ENCODE measurements at regions not wholly inside any gene's neighbourhood (a gene's known extent, or its start where the extent isn't known, plus 50 kb on each side); places are given as distances from the start of the nearest gene placed in this dataset.
"Not testable (repeated sequence)": the region's sequence is repeated elsewhere in the genome, so short reads cannot be mapped to it uniquely, and the experiment has no call there.

DNA sequence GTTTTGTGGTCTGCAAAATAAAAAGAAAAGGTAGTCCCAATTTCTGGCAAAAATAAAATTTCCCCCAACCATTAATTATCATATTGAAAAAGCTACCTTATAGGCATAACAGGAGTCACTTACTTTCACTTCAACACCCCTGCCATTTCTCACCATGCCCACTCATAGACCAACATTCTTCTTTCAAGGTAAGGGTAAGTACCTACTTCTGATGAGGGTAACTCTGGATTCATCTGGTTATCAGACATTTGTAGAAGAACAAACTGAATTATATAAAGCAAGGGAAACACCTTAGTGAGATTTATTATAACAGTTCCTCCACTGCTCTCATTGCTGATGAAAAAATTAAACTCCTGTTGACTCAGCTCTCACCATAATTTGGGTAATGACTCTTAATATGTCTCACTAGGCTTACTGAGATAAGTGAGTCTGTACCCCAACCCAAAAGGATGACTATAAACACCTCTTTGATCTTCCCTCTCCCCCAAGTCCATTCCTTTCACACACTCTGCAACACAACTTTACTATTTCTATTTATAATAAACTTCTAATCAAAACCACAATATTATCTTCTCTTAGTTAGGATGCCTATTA, 287.6 kb downstream of the KDM5D start:
- Mint-ChIP-seq H3K27me3 (no peaks in the 10 kb centered on the region), H3K36me3 (no peaks in the 10 kb centered on the region), H3K27ac (no peak overlapping the region), H3K9me3 (no peaks in the 10 kb centered on the region), H3K4me3 (no peak overlapping the region), H3K4me1 (no peaks in the 10 kb centered on the region)
- Histone ChIP-seq H3K27ac (ENCODE audit: insufficient read depth, low read length, poor library complexity, severe bottlenecking) (no peak overlapping the region), H3K4me3 (ENCODE audit: low read depth, low read length) (no peak overlapping the region), H3K27me3 (ENCODE audit: control insufficient read depth, insufficient read depth, low read length) (no peaks in the 10 kb centered on the region), H3K4me1 (ENCODE audit: control insufficient read depth, insufficient read depth, low read length, poor library complexity, severe bottlenecking) (no peaks in the 10 kb centered on the region), H3K9me3 (ENCODE audit: control insufficient read depth in 2 of 2, low read length in 2 of 2) (peaks cover 0 to 4% of the 10 kb centered on the region in 2 experiments), H3K36me3 (ENCODE audit: control insufficient read depth, insufficient read depth, low read length) (no peaks in the 10 kb centered on the region)
- no peak for ATAC-seq (ENCODE audit: low read depth in 2 of 2)
- no peak for DNase-seq

DNA sequence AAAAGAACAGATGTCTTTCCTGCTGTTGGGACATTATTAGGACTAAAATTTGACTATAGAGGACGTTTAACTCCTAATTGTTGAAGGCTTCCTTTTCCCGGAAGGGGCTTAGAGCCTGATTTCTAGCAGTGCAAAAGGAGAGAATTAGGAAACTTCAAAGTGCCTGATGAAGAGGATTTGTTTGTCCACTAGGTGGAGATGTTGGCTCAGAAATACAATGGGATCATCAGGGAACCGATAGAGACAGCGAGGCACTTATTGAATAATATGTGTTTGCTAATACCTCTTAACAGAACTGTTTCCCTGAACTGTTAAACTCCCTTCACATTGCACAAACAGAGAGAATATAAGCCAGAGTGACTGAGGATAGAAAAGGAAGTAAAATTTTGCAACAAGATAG, 311.5 kb downstream of the KDM5D start:
- no peak overlapping the region for H3K27ac Mint-ChIP-seq
- peak in 1 of 2 donors; percentile 52 for ATAC-seq (ENCODE audit: low read depth in 2 of 2)
- peaks cover 0 to 10% (median under 1%) of the 10 kb centered on the region in 4 donors for H3K4me1 Mint-ChIP-seq
- Histone ChIP-seq H3K9me3 (ENCODE audit: control insufficient read depth in 2 of 2, low read length in 2 of 2) (no peaks in the 10 kb centered on the region), H3K27ac (ENCODE audit: insufficient read depth, low read length, poor library complexity, severe bottlenecking) (no peak overlapping the region), H3K4me1 (ENCODE audit: control insufficient read depth, insufficient read depth, low read length, poor library complexity, severe bottlenecking) (no peaks in the 10 kb centered on the region), H3K27me3 (ENCODE audit: control insufficient read depth, insufficient read depth, low read length) (no peaks in the 10 kb centered on the region), H3K4me3 (ENCODE audit: low read depth, low read length) (no peak overlapping the region), H3K36me3 (ENCODE audit: control insufficient read depth, insufficient read depth, low read length) (no peaks in the 10 kb centered on the region)
- H3K27me3 Mint-ChIP-seq = peaks cover 26% of the 10 kb centered on the region
- H3K4me3 Mint-ChIP-seq = no peak overlapping the region
- DNase-seq = peak in 1 of 3 donors; percentile 1
- no peaks in the 10 kb centered on the region for H3K9me3 Mint-ChIP-seq
- H3K36me3 Mint-ChIP-seq = no peaks in the 10 kb centered on the region

DNA sequence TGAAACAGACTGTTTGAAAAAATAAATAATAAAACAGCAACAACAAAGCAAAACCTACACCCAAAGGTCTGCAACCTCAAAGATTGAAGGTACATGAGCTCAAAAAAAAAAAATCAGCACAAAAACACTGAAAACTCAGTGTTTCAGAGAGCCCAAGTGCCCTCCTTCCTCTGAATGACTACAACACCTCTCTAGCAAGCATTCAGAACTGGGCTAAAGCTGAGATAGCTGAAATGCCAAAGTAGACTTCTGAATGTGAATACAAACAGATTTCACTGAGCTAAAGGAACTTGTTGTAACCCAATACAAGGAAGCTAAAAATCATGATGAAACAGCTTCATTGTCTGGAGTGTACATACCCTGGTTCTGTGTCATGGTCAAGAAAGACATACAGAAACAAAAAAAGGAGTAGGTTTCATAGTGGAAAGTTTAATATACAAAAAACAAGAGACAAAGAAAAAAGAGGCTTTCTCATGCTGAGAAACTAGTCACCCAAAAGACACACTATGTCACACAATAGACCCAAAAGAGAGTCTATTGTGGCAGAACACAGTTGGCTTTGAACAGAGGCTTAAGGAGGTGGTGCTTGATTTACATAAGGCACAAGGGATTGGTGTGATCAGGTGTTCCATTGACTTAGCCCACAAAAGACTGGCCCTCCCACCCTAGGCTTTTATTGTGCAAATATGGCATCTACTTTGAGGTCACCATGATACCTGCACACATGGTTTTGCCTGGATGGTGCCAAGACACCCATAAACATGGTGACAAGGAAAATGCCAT, 316.6 kb downstream of the KDM5D start:
- H3K27me3 ChIP-seq (ENCODE audit: control insufficient read depth, insufficient read depth, low read length) = no peaks in the 10 kb centered on the region
- H3K4me1 ChIP-seq (ENCODE audit: control insufficient read depth, insufficient read depth, low read length, poor library complexity, severe bottlenecking) = no peaks in the 10 kb centered on the region
- Mint-ChIP-seq H3K9me3 (no peaks in the 10 kb centered on the region), H3K4me1 (peaks cover 0 to under 1% (median 0%) of the 10 kb centered on the region in 4 donors), H3K4me3 (no peak overlapping the region), H3K27ac (no peak overlapping the region), H3K27me3 (peaks cover 12% of the 10 kb centered on the region), H3K36me3 (no peaks in the 10 kb centered on the region)
- no peaks in the 10 kb centered on the region for H3K36me3 ChIP-seq (ENCODE audit: control insufficient read depth, insufficient read depth, low read length)
- H3K9me3 ChIP-seq (ENCODE audit: control insufficient read depth in 2 of 2, low read length in 2 of 2) = no peaks in the 10 kb centered on the region
- ATAC-seq (ENCODE audit: low read depth in 2 of 2) = no peak
- no peak overlapping the region for H3K27ac ChIP-seq (ENCODE audit: insufficient read depth, low read length, poor library complexity, severe bottlenecking)
- no peak overlapping the region for H3K4me3 ChIP-seq (ENCODE audit: low read depth, low read length)
- no peak for DNase-seq

DNA sequence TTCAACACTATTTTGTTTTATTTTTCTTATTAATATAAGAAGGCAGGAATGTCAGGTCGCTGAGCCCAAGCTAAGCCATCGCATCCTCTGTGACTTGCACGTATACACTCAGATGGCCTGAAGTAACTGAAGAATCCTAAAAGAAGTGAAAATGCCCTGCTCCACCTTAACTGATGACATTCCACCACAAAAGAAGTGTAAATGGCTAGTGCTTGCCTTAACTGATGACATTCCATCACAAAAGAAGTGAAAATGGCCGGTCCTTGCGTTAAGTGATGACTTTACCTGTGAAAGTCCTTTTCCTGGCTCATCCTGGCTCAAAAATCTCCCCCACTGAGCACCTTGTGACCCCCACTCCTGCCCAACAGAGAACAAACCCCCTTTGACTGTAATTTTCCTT, 317.3 kb downstream of the KDM5D start:
- H3K4me3 Mint-ChIP-seq; H3K4me3 ChIP-seq (ENCODE audit: low read depth, low read length); H3K36me3 ChIP-seq (ENCODE audit: control insufficient read depth, insufficient read depth, low read length); H3K9me3 Mint-ChIP-seq; ATAC-seq (ENCODE audit: low read depth in 2 of 2); H3K27ac ChIP-seq (ENCODE audit: insufficient read depth, low read length, poor library complexity, severe bottlenecking); H3K27ac Mint-ChIP-seq; H3K27me3 Mint-ChIP-seq; H3K4me1 Mint-ChIP-seq; DNase-seq; H3K9me3 ChIP-seq (ENCODE audit: control insufficient read depth in 2 of 2, low read length in 2 of 2); H3K27me3 ChIP-seq (ENCODE audit: control insufficient read depth, insufficient read depth, low read length); H3K4me1 ChIP-seq (ENCODE audit: control insufficient read depth, insufficient read depth, low read length, poor library complexity, severe bottlenecking); H3K36me3 Mint-ChIP-seq: not testable (repeated sequence)

DNA sequence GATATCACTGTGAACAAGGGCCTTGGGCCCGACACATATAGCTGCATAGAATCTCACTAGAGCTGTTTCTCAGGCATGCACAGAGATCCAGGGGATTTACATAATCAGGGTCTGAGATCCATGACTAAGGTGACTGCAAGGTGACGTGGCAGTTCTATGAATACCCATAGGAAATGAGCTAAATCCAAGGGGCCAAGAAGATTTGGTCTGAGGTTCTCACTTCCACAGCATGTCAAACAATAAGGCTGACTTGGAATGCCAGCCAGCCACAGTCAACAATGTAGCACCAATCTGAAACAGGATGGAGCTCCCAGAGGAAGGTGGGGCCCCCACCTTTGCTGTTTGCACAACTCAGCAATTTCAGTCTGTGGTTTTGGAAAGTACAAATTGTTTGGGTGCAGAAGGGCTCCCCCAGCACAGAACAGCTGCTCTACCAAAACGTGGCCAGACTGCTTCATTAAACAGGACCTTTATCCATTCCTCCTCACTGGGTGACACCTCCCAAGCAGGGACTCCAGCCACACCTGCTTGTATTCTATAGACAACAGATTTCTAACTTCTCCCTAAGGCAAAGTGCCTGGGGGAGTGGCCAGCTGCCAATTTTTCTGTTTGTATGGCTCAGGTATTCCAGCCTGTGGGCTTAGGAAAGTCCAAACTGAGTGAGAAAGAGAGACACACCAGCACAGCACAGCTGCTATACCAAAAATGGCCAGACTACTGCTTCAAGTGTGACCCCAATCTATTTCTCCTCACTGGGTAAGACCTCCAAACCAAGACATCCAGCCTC, 333.4 kb downstream of the KDM5D start:
- H3K4me3 Mint-ChIP-seq = no peak overlapping the region
- H3K9me3 ChIP-seq (ENCODE audit: control insufficient read depth in 2 of 2, low read length in 2 of 2) = no peaks in the 10 kb centered on the region
- no peak overlapping the region for H3K4me3 ChIP-seq (ENCODE audit: low read depth, low read length)
- H3K4me1 Mint-ChIP-seq = no peaks in the 10 kb centered on the region
- H3K27ac ChIP-seq (ENCODE audit: insufficient read depth, low read length, poor library complexity, severe bottlenecking) = no peak overlapping the region
- no peak overlapping the region for H3K27ac Mint-ChIP-seq
- no peak for ATAC-seq (ENCODE audit: low read depth in 2 of 2)
- H3K27me3 ChIP-seq (ENCODE audit: control insufficient read depth, insufficient read depth, low read length) = no peaks in the 10 kb centered on the region
- H3K36me3 Mint-ChIP-seq = no peaks in the 10 kb centered on the region
- H3K9me3 Mint-ChIP-seq = no peaks in the 10 kb centered on the region
- no peaks in the 10 kb centered on the region for H3K4me1 ChIP-seq (ENCODE audit: control insufficient read depth, insufficient read depth, low read length, poor library complexity, severe bottlenecking)
- no peaks in the 10 kb centered on the region for H3K36me3 ChIP-seq (ENCODE audit: control insufficient read depth, insufficient read depth, low read length)
- H3K27me3 Mint-ChIP-seq = no peaks in the 10 kb centered on the region
- DNase-seq = no peak

DNA sequence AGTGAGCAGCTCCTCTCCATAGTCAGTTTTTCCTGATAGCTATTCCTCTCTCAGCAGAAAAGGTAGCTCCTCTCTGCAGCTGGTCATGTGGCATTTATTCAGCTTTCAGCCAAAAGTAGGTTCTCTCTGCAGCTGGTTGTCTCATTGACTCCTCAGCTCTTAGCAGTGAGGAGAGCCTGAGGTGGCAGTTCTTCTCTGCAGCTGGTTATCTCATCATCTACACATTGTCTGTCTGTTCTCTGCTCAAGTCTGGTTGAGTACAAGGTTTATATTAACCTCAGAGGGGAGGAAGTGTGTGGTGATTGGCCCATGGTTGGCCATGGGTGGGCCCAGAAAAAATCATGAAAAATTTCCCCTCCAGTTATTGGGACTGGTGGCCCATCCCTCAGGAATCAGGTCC, 338.3 kb downstream of the KDM5D start:
- Histone ChIP-seq H3K9me3 (ENCODE audit: control insufficient read depth in 2 of 2, low read length in 2 of 2) (no peaks in the 10 kb centered on the region), H3K27me3 (ENCODE audit: control insufficient read depth, insufficient read depth, low read length) (no peaks in the 10 kb centered on the region), H3K27ac (ENCODE audit: insufficient read depth, low read length, poor library complexity, severe bottlenecking) (no peak overlapping the region), H3K36me3 (ENCODE audit: control insufficient read depth, insufficient read depth, low read length) (no peaks in the 10 kb centered on the region), H3K4me3 (ENCODE audit: low read depth, low read length) (no peak overlapping the region), H3K4me1 (ENCODE audit: control insufficient read depth, insufficient read depth, low read length, poor library complexity, severe bottlenecking) (no peaks in the 10 kb centered on the region)
- H3K27ac Mint-ChIP-seq = no peak overlapping the region
- H3K27me3 Mint-ChIP-seq = no peaks in the 10 kb centered on the region
- H3K9me3 Mint-ChIP-seq = no peaks in the 10 kb centered on the region
- no peaks in the 10 kb centered on the region for H3K4me1 Mint-ChIP-seq
- ATAC-seq (ENCODE audit: low read depth in 2 of 2) (no peak), DNase-seq (no peak)
- no peak overlapping the region for H3K4me3 Mint-ChIP-seq
- no peaks in the 10 kb centered on the region for H3K36me3 Mint-ChIP-seq

DNA sequence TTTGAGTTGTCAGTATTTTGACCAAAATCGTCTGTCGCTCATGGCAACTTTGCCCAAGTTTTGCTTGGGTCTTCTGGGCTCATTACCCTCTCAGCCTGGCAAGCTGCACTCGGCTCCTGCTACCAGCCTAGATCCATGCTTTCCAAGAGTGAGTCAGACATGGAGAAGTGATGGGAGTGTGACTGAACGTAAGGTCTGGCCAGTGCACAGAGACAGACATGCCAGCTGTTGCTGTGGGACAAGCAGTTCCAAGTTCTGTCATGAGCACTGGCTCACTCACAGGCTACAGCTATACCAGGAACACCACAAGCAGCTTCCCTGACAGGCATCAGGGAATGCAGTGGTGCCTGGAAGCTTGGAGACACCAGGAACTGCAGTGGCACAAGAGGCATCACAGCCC, 338.9 kb downstream of the KDM5D start:
- DNase-seq (no peak), ATAC-seq (ENCODE audit: low read depth in 2 of 2) (no peak)
- no peaks in the 10 kb centered on the region for H3K36me3 Mint-ChIP-seq
- no peak overlapping the region for H3K4me3 ChIP-seq (ENCODE audit: low read depth, low read length)
- H3K4me1 Mint-ChIP-seq = no peaks in the 10 kb centered on the region
- H3K27ac Mint-ChIP-seq = no peak overlapping the region
- H3K4me1 ChIP-seq (ENCODE audit: control insufficient read depth, insufficient read depth, low read length, poor library complexity, severe bottlenecking) = no peaks in the 10 kb centered on the region
- H3K27me3 ChIP-seq (ENCODE audit: control insufficient read depth, insufficient read depth, low read length) = no peaks in the 10 kb centered on the region
- H3K4me3 Mint-ChIP-seq = no peak overlapping the region
- peaks cover 2% of the 10 kb centered on the region for H3K27me3 Mint-ChIP-seq
- H3K36me3 ChIP-seq (ENCODE audit: control insufficient read depth, insufficient read depth, low read length) = no peaks in the 10 kb centered on the region
- H3K9me3 ChIP-seq (ENCODE audit: control insufficient read depth in 2 of 2, low read length in 2 of 2) = no peaks in the 10 kb centered on the region
- no peaks in the 10 kb centered on the region for H3K9me3 Mint-ChIP-seq
- no peak overlapping the region for H3K27ac ChIP-seq (ENCODE audit: insufficient read depth, low read length, poor library complexity, severe bottlenecking)
